ENCODE measurements at regions not wholly inside any gene's neighbourhood (a gene's known extent, or its start where the extent isn't known, plus 50 kb on each side); places are given as distances from the start of the nearest gene placed in this dataset.

- Histone ChIP-seq H3K4me1 (no peaks in the 10 kb centered on the region), H3K9me3 (no peaks in the 10 kb centered on the region), H3K27ac (no peak overlapping the region), H3K4me3 (no peak overlapping the region), H3K27me3 (ENCODE audit: low read depth) (no peaks in the 10 kb centered on the region), H3K36me3 (no peaks in the 10 kb centered on the region)
- intact Hi-C loops (cut with DNase I): no loop called here
- no peak for DNase-seq
- TF ChIP-seq CTCF (IDR thresholded peaks at IDR 0.05): no peak
- ATAC-seq: no peak
Measured at GRCh38 chr13:108036411-108036932, 178.9 kb downstream of the LIG4 start.

- no peaks in the 10 kb centered on the region for H3K9me3 ChIP-seq
- no peaks in the 10 kb centered on the region for H3K27me3 ChIP-seq (ENCODE audit: low read depth)
- H3K36me3 ChIP-seq: no peaks in the 10 kb centered on the region
- DNase-seq (no peak), ATAC-seq (no peak)
- H3K4me3 ChIP-seq: no peak overlapping the region
- H3K27ac ChIP-seq: no peak overlapping the region
- intact Hi-C loops (cut with DNase I): no loop called here
- H3K4me1 ChIP-seq: no peaks in the 10 kb centered on the region
- TF ChIP-seq CTCF (IDR thresholded peaks at IDR 0.05): no peak
Measured at GRCh38 chr13:108034909-108035410, 180.4 kb downstream of the LIG4 start.

GRCh38 chr13:108033800-108034707, 181.3 kb downstream of the LIG4 start:
- Histone ChIP-seq H3K9me3 (no peaks in the 10 kb centered on the region), H3K27ac (no peak overlapping the region), H3K4me1 (no peaks in the 10 kb centered on the region), H3K4me3 (no peak overlapping the region), H3K27me3 (ENCODE audit: low read depth) (no peaks in the 10 kb centered on the region), H3K36me3 (no peaks in the 10 kb centered on the region)
- TF ChIP-seq CTCF (IDR thresholded peaks at IDR 0.05): no peak
- intact Hi-C loops (cut with DNase I): no loop called here
- ATAC-seq (no peak), DNase-seq (no peak)

GRCh38 chr13:108031865-108032264, 183.5 kb downstream of the LIG4 start:
- Histone ChIP-seq H3K4me1 (no peaks in the 10 kb centered on the region), H3K27ac (no peak overlapping the region), H3K9me3 (no peaks in the 10 kb centered on the region), H3K36me3 (no peaks in the 10 kb centered on the region), H3K4me3 (no peak overlapping the region), H3K27me3 (ENCODE audit: low read depth) (no peaks in the 10 kb centered on the region)
- DNase-seq (no peak), ATAC-seq (no peak)
- no peak for TF ChIP-seq CTCF (IDR thresholded peaks at IDR 0.05)
- intact Hi-C loops (cut with DNase I): no loop called here

GRCh38 chr13:108030769-108031168, 184.6 kb downstream of the LIG4 start:
- Histone ChIP-seq H3K27ac (no peak overlapping the region), H3K4me3 (no peak overlapping the region), H3K9me3 (no peaks in the 10 kb centered on the region), H3K36me3 (no peaks in the 10 kb centered on the region), H3K4me1 (no peaks in the 10 kb centered on the region), H3K27me3 (ENCODE audit: low read depth) (no peaks in the 10 kb centered on the region)
- DNase-seq (no peak), ATAC-seq (no peak)
- no peak for TF ChIP-seq CTCF (IDR thresholded peaks at IDR 0.05)
- intact Hi-C loops (cut with DNase I): no loop called here

Data from lower lobe of right lung (tissue), 2 donors.